ENCODE measurements at regions not wholly inside any gene's neighbourhood (a gene's known extent, or its start where the extent isn't known, plus 50 kb on each side); places are given as distances from the start of the nearest gene placed in this dataset.

GRCh38 chr3:177881351-177881750 lies 654.9 kb upstream of the KCNMB2 start:
- TF ChIP-seq CTCF (IDR thresholded peaks at IDR 0.05; ENCODE audit: low read depth, low read length, missing control alignments), result no peak
- DNase-seq (ENCODE audit: extremely low read depth, low read depth), result no peak
- H3K4me3 ChIP-seq (replicated peaks; ENCODE audit: low read depth, low read length), result no peak overlapping the region

GRCh38 chr3:177882124-177882648 lies 654.0 kb upstream of the KCNMB2 start:
- TF ChIP-seq CTCF (IDR thresholded peaks at IDR 0.05; ENCODE audit: low read depth, low read length, missing control alignments), result no peak
- no peak for DNase-seq (ENCODE audit: extremely low read depth, low read depth)
- no peak overlapping the region for H3K4me3 ChIP-seq (replicated peaks; ENCODE audit: low read depth, low read length)

- H3K4me3 ChIP-seq (replicated peaks; ENCODE audit: low read depth, low read length), result no peak overlapping the region
- DNase-seq (ENCODE audit: extremely low read depth, low read depth), result no peak
- TF ChIP-seq CTCF (IDR thresholded peaks at IDR 0.05; ENCODE audit: low read depth, low read length, missing control alignments), result no peak
Measured at GRCh38 chr3:177883091-177883490, 653.1 kb upstream of the KCNMB2 start.

GRCh38 chr3:177883957-177884356 lies 652.3 kb upstream of the KCNMB2 start:
- TF ChIP-seq CTCF (IDR thresholded peaks at IDR 0.05; ENCODE audit: low read depth, low read length, missing control alignments), result no peak
- no peak overlapping the region for H3K4me3 ChIP-seq (replicated peaks; ENCODE audit: low read depth, low read length)
- no peak for DNase-seq (ENCODE audit: extremely low read depth, low read depth)

- H3K4me3 ChIP-seq (replicated peaks; ENCODE audit: low read depth, low read length), result no peak overlapping the region
- no peak for DNase-seq (ENCODE audit: extremely low read depth, low read depth)
- TF ChIP-seq CTCF (IDR thresholded peaks at IDR 0.05; ENCODE audit: low read depth, low read length, missing control alignments), result no peak
Measured at GRCh38 chr3:177885063-177885462, 651.2 kb upstream of the KCNMB2 start.

- no peak for DNase-seq (ENCODE audit: extremely low read depth, low read depth)
- no peak overlapping the region for H3K4me3 ChIP-seq (replicated peaks; ENCODE audit: low read depth, low read length)
- TF ChIP-seq CTCF (IDR thresholded peaks at IDR 0.05; ENCODE audit: low read depth, low read length, missing control alignments), result no peak
Measured at GRCh38 chr3:177886501-177886900, 649.7 kb upstream of the KCNMB2 start.

GRCh38 chr3:177887475-177887874 lies 648.8 kb upstream of the KCNMB2 start:
- no peak overlapping the region for H3K4me3 ChIP-seq (replicated peaks; ENCODE audit: low read depth, low read length)
- TF ChIP-seq CTCF (IDR thresholded peaks at IDR 0.05; ENCODE audit: low read depth, low read length, missing control alignments), result no peak
- no peak for DNase-seq (ENCODE audit: extremely low read depth, low read depth)

Measured in HFF-Myc (cell line).